Heart left ventricle (tissue), 13 donors: ENCODE measurements at regions not wholly inside any gene's neighbourhood (a gene's known extent, or its start where the extent isn't known, plus 50 kb on each side); places are given as distances from the start of the nearest gene placed in this dataset.

Source experiments
- CTCF ChIP-seq, 12 donors: fragments of 200-600 bp; sonication (generic) in 4 of 12; IDR thresholded peaks; one replicate each; pipeline versions ENCODE4 v1.5.0 to v1.8.0; 2018 to 2022; ENCODE audit warnings: antibody characterized with exemption in 12 of 12, mild to moderate bottlenecking in 5 of 12
- POLR2A ChIP-seq, 2 donors: fragments of 450-650 bp; IDR thresholded peaks; one replicate each; pipeline ENCODE4 v1.6.1; 2017; ENCODE audit warnings: antibody characterized with exemption in 2 of 2, mild to moderate bottlenecking in 2 of 2, moderate library complexity in 2 of 2
- donor health status: ischemic (EF 13 %, LVEDD 7.1; RV severe dilation, severe dysfunction).
- donor health status: DM: no; HTN: yes; CAD: no.
- donor health status: DM: no; HTN: no; CAD: no.
- donor health status: ischemic (EF 25% LVEDD 6.9; RV normal size, moderate dysfunction).
- donor health status: ischemic (EF 25% LVEDD 5.7; RV mildly dilated, moderate dysfunction).
- donor health status: ischemic (EF 35%, LVEDD 5.7; RV mildly dilated, moderate dysfunction).
- donor health status: nonischemic (EF 11% LVEDD 7.7; RV severe dilation, severe dysfunction).
- donor health status: DM: yes; HTN: yes; CAD: no.
- donor health status: PGD.
- donor health status: ischemic (EF 29% LVEDD 5.4; RV normal size, mild dysfunction).
- donor health status: nonischemic (EF 23%, LVEDD 6.1; RV moderate dilation, normal function).

GRCh38 chr17:71757956-71758355 is 362.9 kb upstream of the SOX9 start:
- no peak for TF ChIP-seq CTCF (IDR thresholded peaks at IDR 0.05)
- no peak for TF ChIP-seq POLR2A (IDR thresholded peaks at IDR 0.05)
